ENCODE measurements at regions not wholly inside any gene's neighbourhood (a gene's known extent, or its start where the extent isn't known, plus 50 kb on each side); places are given as distances from the start of the nearest gene placed in this dataset.

GRCh38 chr20:51266353-51266752 is 243.4 kb upstream of the KCNG1 start:
- no peak for DNase-seq (ENCODE audit: low read depth in 2 of 2)

- no peak for DNase-seq (ENCODE audit: low read depth in 2 of 2)
These were observed 242.5 kb upstream of the KCNG1 start for GRCh38 chr20:51265361-51265760.

- no peak for DNase-seq (ENCODE audit: low read depth in 2 of 2)
These were observed 239.3 kb upstream of the KCNG1 start for GRCh38 chr20:51262240-51262639.

GRCh38 chr20:51259455-51259854 is 236.5 kb upstream of the KCNG1 start:
- DNase-seq (ENCODE audit: low read depth in 2 of 2), result no peak

- no peak for DNase-seq (ENCODE audit: low read depth in 2 of 2)
These were observed 235.8 kb upstream of the KCNG1 start for GRCh38 chr20:51258582-51259165.

GRCh38 chr20:51255417-51255816 is 232.5 kb upstream of the KCNG1 start:
- no peak for DNase-seq (ENCODE audit: low read depth in 2 of 2)

GRCh38 chr20:51253280-51253679 is 230.4 kb upstream of the KCNG1 start:
- no peak for DNase-seq (ENCODE audit: low read depth in 2 of 2)

GRCh38 chr20:51249781-51250180 is 226.9 kb upstream of the KCNG1 start:
- DNase-seq (ENCODE audit: low read depth in 2 of 2), result no peak

- no peak for DNase-seq (ENCODE audit: low read depth in 2 of 2)
These were observed 226.3 kb upstream of the KCNG1 start for GRCh38 chr20:51249215-51249614.

GRCh38 chr20:51244466-51244865 is 221.6 kb upstream of the KCNG1 start:
- no peak for DNase-seq (ENCODE audit: low read depth in 2 of 2)

- DNase-seq (ENCODE audit: low read depth in 2 of 2), result no peak
These were observed 215.9 kb upstream of the KCNG1 start for GRCh38 chr20:51238675-51239305.

- DNase-seq (ENCODE audit: low read depth in 2 of 2), result no peak
These were observed 214.9 kb upstream of the KCNG1 start for GRCh38 chr20:51237791-51238190.

- no peak for DNase-seq (ENCODE audit: low read depth in 2 of 2)
These were observed 214.4 kb upstream of the KCNG1 start for GRCh38 chr20:51237278-51237677.

- no peak for DNase-seq (ENCODE audit: low read depth in 2 of 2)
These were observed 213.5 kb upstream of the KCNG1 start for GRCh38 chr20:51236421-51236820.

- DNase-seq (ENCODE audit: low read depth in 2 of 2), result no peak
These were observed 210.4 kb upstream of the KCNG1 start for GRCh38 chr20:51233345-51233744.

GRCh38 chr20:51230727-51231126 is 207.8 kb upstream of the KCNG1 start:
- no peak for DNase-seq (ENCODE audit: low read depth in 2 of 2)

GRCh38 chr20:51228763-51229162 is 205.9 kb upstream of the KCNG1 start:
- no peak for DNase-seq (ENCODE audit: low read depth in 2 of 2)

GRCh38 chr20:51227744-51228143 is 204.8 kb upstream of the KCNG1 start:
- DNase-seq (ENCODE audit: low read depth in 2 of 2), result no peak

- DNase-seq (ENCODE audit: low read depth in 2 of 2), result no peak
These were observed 200.3 kb upstream of the KCNG1 start for GRCh38 chr20:51223183-51223720.

- DNase-seq (ENCODE audit: low read depth in 2 of 2), result peak; percentile 76 to 81
These were observed 199.0 kb upstream of the KCNG1 start for GRCh38 chr20:51221791-51222408.

GRCh38 chr20:51221103-51221502 is 198.2 kb upstream of the KCNG1 start:
- no peak for DNase-seq (ENCODE audit: low read depth in 2 of 2)

- no peak for DNase-seq (ENCODE audit: low read depth in 2 of 2)
These were observed 197.4 kb upstream of the KCNG1 start for GRCh38 chr20:51220293-51220706.

GRCh38 chr20:51219544-51219943 is 196.6 kb upstream of the KCNG1 start:
- no peak for DNase-seq (ENCODE audit: low read depth in 2 of 2)

Data from fibroblast of skin of left biceps (primary cell).